ENCODE measurements at regions not wholly inside any gene's neighbourhood (a gene's known extent, or its start where the extent isn't known, plus 50 kb on each side); places are given as distances from the start of the nearest gene placed in this dataset.
"Not testable (repeated sequence)": the region's sequence is repeated elsewhere in the genome, so short reads cannot be mapped to it uniquely, and the experiment has no call there.

DNA sequence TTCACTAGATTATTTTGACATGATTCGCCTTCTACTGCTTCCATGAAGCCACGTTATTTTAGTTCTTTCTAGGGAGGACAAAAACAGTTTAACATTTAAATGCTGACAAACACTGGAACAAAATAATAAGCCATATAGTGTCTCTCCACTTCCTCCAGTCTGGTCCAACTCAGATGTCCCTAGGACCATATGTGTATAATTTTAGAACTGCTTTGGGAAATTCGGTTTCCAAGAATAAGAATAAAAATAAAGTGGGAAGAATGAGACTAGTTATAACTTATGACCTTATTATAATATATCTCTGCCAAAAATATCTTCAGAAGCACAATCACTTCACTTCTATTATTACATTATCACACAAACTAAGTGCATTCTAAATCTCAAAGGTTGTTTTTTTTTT, 164.4 kb upstream of the POF1B start:
- intact Hi-C loops (cut with micrococcal nuclease) = loop anchor here (2.0 kb wide), 1 partner anchor 433 kb away; no protein-coding TSS in a partner anchor

DNA sequence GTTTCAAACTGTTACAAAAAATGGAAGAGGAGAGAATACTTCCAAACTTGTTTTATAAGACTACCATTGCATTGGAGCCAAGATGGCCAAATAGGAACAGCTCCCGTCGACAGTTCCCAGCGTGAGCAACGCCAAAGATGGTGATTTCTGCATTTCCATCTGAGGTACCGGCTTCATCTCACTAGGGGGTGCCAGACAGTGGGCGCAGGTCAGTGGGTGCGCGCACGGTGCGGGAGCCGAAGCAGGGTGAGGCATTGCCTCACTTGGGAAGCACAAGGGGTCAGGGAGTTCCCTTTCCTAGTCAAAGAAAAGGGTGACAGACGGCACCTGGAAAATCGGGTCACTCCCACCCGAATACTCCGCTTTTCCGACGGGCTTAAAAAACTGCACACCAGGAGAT, 149.7 kb upstream of the POF1B start:
- intact Hi-C loops (cut with micrococcal nuclease) = not testable (repeated sequence)

DNA sequence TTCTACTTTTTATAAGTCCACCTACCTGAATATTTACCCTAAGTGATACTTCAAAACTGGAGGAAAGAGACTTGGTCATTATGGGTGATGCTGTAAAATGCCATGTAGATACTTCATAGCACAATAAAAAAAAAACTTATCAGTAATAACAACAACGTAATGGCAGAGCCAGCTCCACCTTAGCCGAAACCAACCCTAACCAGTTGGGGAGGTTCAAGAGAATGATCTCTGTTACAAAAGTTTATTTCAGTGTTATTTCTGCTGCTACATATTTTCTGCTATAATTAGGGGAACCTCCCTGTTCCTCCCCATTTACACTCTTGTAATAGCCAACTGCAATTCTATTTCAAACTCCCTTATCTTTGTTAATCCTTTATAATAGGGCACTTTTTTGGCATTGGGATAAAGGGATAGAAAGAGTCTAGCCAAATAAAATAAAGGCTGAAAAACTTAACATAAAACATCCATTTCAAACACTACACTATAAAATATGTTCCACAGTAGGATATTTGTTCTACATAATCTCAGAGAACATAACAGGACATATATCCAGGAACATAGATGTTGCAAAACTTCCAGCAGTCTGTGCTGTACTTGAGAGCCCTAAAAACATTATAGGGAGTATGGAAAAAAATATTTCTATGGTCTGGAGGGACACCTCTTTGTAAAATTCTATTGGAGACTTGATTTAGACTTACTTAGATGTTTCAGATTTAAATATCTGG, 138.7 kb upstream of the POF1B start:
- intact Hi-C loops (cut with micrococcal nuclease) = no loop called here

DNA sequence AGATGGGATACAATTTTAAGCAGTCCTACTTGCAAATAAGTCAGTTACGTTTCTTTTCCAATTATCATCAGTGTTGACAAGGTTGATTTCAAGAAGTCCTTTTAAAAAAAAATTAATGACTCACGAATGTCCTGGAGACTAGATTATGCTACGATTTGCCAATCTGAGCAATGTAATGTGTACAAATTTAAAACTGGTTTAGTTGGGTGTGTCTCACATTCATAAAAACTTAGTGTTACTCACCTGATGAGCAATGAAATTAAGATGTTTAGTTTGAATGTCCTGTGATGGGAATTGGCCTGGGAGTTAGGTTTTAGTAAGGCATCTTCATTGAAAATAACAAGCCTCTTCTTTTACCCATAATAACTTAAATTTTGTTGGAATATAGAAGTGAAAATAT, 136.7 kb upstream of the POF1B start:
- intact Hi-C loops (cut with micrococcal nuclease) = no loop called here

GRCh38 chrX:85506871-85507270, 127.4 kb upstream of the POF1B start:
- intact Hi-C loops (cut with micrococcal nuclease) = no loop called here

DNA sequence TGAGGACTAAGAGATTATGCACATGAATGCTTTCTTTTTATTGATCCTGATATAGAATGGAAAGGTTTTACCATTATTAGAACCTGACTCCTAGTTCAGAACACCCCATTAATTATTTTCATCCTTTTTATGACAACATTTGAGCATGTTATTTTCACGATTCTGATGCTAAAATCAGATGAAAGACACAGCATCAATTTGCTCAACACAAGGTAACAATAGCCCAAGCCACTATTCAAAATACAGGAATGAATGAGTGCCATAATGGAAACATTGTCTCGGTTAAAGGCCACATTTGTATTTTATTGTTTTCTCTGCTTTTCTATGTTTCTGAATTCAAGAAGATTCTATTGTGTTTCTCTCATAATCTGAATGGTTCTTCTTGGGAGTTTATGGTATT, 126.3 kb upstream of the POF1B start:
- intact Hi-C loops (cut with micrococcal nuclease) = no loop called here

- intact Hi-C loops (cut with micrococcal nuclease) = no loop called here
These were observed 124.9 kb upstream of the POF1B start for GRCh38 chrX:85504381-85504780.

DNA sequence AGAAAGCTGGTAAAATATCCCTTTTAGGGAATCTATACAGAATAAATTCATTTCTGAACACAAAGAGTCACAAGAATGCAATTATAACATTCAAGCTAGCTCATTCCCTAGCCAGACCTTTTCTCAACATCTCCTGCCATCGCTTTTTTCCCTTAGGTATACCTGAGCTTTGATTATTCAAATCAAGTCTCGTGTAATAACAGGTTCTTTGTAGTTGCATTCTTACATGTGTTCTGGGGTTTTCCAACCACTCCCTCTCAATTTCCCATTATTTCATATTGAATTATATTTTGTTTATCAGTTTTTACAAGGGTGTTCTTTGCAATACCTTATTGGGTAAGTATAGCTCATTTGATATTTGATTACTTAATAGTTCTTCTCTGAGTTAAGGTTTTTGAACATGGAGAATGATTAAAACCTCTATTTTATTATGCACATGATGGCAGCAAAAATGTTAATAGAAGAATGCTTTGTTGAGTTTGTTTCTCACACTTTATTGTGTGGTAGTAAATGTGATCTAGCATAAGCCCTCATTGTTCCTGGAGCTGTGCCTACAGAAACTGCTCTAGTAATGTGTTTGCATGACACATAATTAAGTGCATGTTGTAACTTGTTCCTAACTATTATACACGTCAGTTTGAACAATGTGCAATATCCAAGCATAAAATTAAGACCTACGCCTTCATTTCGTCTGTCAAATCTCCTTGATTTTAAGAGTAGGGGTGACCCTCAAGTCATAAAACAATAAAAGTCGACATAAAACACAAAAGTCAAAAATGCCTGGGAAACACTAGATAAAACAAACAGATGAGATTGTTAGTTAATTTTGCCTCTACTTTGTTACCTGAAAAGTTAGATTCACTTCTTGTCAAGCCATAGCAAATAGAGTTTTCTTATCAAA, 124.0 kb upstream of the POF1B start:
- intact Hi-C loops (cut with micrococcal nuclease) = no loop called here

- intact Hi-C loops (cut with micrococcal nuclease) = no loop called here
These were observed 121.9 kb upstream of the POF1B start for GRCh38 chrX:85501349-85501748.

DNA sequence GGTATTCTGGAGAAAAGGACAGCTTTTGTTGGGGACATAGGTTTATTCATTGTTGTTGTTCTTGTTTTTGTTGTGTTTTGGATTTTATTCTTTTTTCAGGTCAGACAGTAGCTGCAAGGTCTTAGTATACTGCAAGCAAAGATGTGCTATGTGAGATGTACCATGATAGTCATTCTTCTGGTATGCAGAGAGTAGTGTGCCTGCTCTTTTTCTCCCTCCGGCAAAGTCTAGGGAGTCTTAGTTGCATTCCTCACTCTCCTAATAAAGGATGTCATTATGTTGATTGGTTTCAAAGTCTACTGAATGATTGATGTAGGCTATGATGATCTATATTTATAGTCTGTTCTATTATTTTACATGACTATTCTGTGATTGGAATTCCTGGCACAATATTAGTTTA, 119.9 kb upstream of the POF1B start:
- intact Hi-C loops (cut with micrococcal nuclease) = no loop called here

GRCh38 chrX:85493821-85494220, 114.4 kb upstream of the POF1B start:
- intact Hi-C loops (cut with micrococcal nuclease) = no loop called here

GRCh38 chrX:85454295-85454694, 74.8 kb upstream of the POF1B start:
- intact Hi-C loops (cut with micrococcal nuclease) = no loop called here

- intact Hi-C loops (cut with micrococcal nuclease) = no loop called here
These were observed 65.1 kb upstream of the POF1B start for GRCh38 chrX:85444613-85445012.
